ENCODE measurements at regions not wholly inside any gene's neighbourhood (a gene's known extent, or its start where the extent isn't known, plus 50 kb on each side); places are given as distances from the start of the nearest gene placed in this dataset.

GRCh38 chr14:29144621-29145020 lies 378.0 kb downstream of the FOXG1 start:
- TF ChIP-seq CTCF (IDR thresholded peaks at IDR 0.05) (no peak), POLR2AphosphoS5 (IDR thresholded peaks at IDR 0.05; ENCODE audit: insufficient read depth in 1 of 2, low read depth in 1 of 2) (no peak)
